Heart left ventricle (tissue), 16 donors: ENCODE measurements at regions not wholly inside any gene's neighbourhood (a gene's known extent, or its start where the extent isn't known, plus 50 kb on each side); places are given as distances from the start of the nearest gene placed in this dataset.
"Not testable (repeated sequence)": the region's sequence is repeated elsewhere in the genome, so short reads cannot be mapped to it uniquely, and the experiment has no call there.

Experiments
- ATAC-seq, 4 donors: fragments of 200-7000 bp; cut with Tn5 transposase; one replicate each; pipeline ENCODE4 v1.9.1; 2020 to 2022; ENCODE audit warnings: moderate library complexity in 4 of 4, mild to moderate bottlenecking in 3 of 4, moderate number of reproducible peaks in 1 of 4
- DNase-seq, 5 donors: peaks; one replicate each; pipeline ENCODE4 v3.0.0-alpha.2; 2020
- H3K27ac ChIP-seq, 12 donors: fragments of 200-600 bp; sonication (generic) in 4 of 12; one replicate each; pipeline versions ENCODE4 v1.5.0 to v1.8.0; 2016 to 2022; ENCODE audit warnings: mild to moderate bottlenecking in 2 of 12
- H3K27me3 ChIP-seq, 9 donors: fragments of 200-600 bp; sonication (generic) in 2 of 9; one replicate each; pipeline versions ENCODE4 v1.5.1 to v1.8.0; 2016 to 2022; ENCODE audit warnings: mild to moderate bottlenecking in 3 of 9
- H3K36me3 ChIP-seq, 9 donors: fragments of 200-600 bp; sonication (generic) in 2 of 9; one replicate each; pipeline versions ENCODE4 v1.5.0 to v1.8.0; 2018 to 2022; ENCODE audit warnings: mild to moderate bottlenecking in 2 of 9
- H3K4me1 ChIP-seq, 12 donors: fragments of 200-600 bp; sonication (generic) in 4 of 12; one replicate each; pipeline versions ENCODE4 v1.5.0 to v1.8.0; 2016 to 2022; ENCODE audit warnings: mild to moderate bottlenecking in 3 of 12
- H3K4me3 ChIP-seq, 12 donors: fragments of 200-600 bp; sonication (generic) in 4 of 12; one replicate each; pipeline versions ENCODE4 v1.5.0 to v1.8.0; 2017 to 2022; ENCODE audit warnings: mild to moderate bottlenecking in 9 of 12, moderate library complexity in 4 of 12
- H3K9me3 ChIP-seq, 12 donors: fragments of 200-600 bp; sonication (generic) in 4 of 12; one replicate each; pipeline versions ENCODE4 v1.5.0 to v1.8.0; 2016 to 2022; ENCODE audit warnings: mild to moderate bottlenecking in 1 of 12
- CTCF ChIP-seq, 12 donors: fragments of 200-600 bp; sonication (generic) in 4 of 12; IDR thresholded peaks; one replicate each; pipeline versions ENCODE4 v1.5.0 to v1.8.0; 2018 to 2022; ENCODE audit warnings: antibody characterized with exemption in 12 of 12, mild to moderate bottlenecking in 5 of 12
- POLR2A ChIP-seq, 2 donors: fragments of 450-650 bp; IDR thresholded peaks; one replicate each; pipeline ENCODE4 v1.6.1; 2017; ENCODE audit warnings: antibody characterized with exemption in 2 of 2, mild to moderate bottlenecking in 2 of 2, moderate library complexity in 2 of 2
- WGBS, 4 donors: extraction: QIAGEN DNeasy Blood & Tissue Kit in 2 of 4; methylation state at CpG; one replicate each; pipeline versions ENCODE4 v1.1.5 to v1.1.7; 2013 to 2018; 5-methylcytosine and 5-hydroxymethylcytosine counted together
- intact Hi-C, 10 donors: fragments of 100-400 bp; cut with DNase I; formaldehyde crosslinking; loops; one replicate each; pipeline versions ENCODE4 v1.11.1 to v1.14.2; 2022
- donor health status: ischemic (EF 13 %, LVEDD 7.1; RV severe dilation, severe dysfunction).
- donor health status: healthy with polysubstance abuse.
- donor health status: DM: no; HTN: yes; CAD: no.
- donor health status: DM: no; HTN: no; CAD: no.
- donor health status: ischemic (EF 25% LVEDD 6.9; RV normal size, moderate dysfunction).
- donor health status: ischemic (EF 25% LVEDD 5.7; RV mildly dilated, moderate dysfunction).
- donor health status: healthy.
- donor health status: DM: yes; HTN: yes; CAD: no.
- donor health status: ischemic (EF 35%, LVEDD 5.7; RV mildly dilated, moderate dysfunction).
- donor health status: nonischemic (EF 11% LVEDD 7.7; RV severe dilation, severe dysfunction).
- donor health status: DM: yes; HTN: yes; CAD: no.
- donor health status: PGD.
- donor health status: ischemic (EF 29% LVEDD 5.4; RV normal size, mild dysfunction).
- donor health status: nonischemic (EF 23%, LVEDD 6.1; RV moderate dilation, normal function).

DNA sequence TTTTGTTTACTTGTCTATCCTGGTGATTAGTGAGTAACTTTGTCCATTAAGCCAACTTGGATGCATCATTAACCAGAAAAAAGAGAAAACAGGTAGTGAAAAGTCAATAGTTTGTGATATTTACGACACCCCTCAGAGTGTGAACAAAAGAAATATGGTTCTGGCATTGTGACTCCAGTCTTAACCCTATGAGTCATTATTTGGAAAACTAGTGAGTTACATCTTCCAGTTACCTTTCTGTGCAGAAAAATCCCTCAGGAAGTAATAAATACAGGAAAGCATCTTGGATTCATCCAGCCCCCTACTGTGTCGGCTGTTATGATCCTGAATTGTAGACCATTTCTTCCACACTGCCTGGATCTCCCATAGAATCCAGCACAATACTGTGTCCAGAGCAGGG, 379.1 kb downstream of the GALC start:
- intact Hi-C loops = no loop called here
- 63 to 71% (median 63%) methylated on average over 2 of the region's 2 CpGs for WGBS, 4 donors
- Histone ChIP-seq H3K4me3 (no peak overlapping the region), H3K4me1 (peaks cover 0 to 3% (median 0%) of the 10 kb centered on the region in 12 donors), H3K36me3 (no peaks in the 10 kb centered on the region), H3K27ac (no peak overlapping the region), H3K27me3 (no peaks in the 10 kb centered on the region), H3K9me3 (no peaks in the 10 kb centered on the region)
- TF ChIP-seq CTCF (IDR thresholded peaks at IDR 0.05) = no peak
- TF ChIP-seq POLR2A (IDR thresholded peaks at IDR 0.05) = no peak
- DNase-seq (no peak), ATAC-seq (no peak)

GRCh38 chr14:87607056-87607455, 385.9 kb downstream of the GALC start:
- 64 to 70% (median 65%) methylated on average over 3 of the region's 3 CpGs for WGBS, 4 donors
- H3K4me3 ChIP-seq, intact Hi-C loops, H3K36me3 ChIP-seq, H3K27ac ChIP-seq, ATAC-seq, DNase-seq, H3K27me3 ChIP-seq, H3K4me1 ChIP-seq: not testable (repeated sequence)
- peaks cover 0 to 21% (median 5%) of the 10 kb centered on the region in 12 donors for H3K9me3 ChIP-seq

- Histone ChIP-seq H3K4me3 (no peak overlapping the region), H3K36me3 (no peaks in the 10 kb centered on the region), H3K9me3 (peaks cover 0 to 11% (median 2%) of the 10 kb centered on the region in 12 donors), H3K4me1 (no peaks in the 10 kb centered on the region), H3K27me3 (no peaks in the 10 kb centered on the region), H3K27ac (no peak overlapping the region)
- DNase-seq = no peak
- no peak for TF ChIP-seq POLR2A (IDR thresholded peaks at IDR 0.05)
- no peak for TF ChIP-seq CTCF (IDR thresholded peaks at IDR 0.05)
- ATAC-seq = no peak
- intact Hi-C loops = no loop called here
These were observed 391.9 kb downstream of the GALC start for GRCh38 chr14:87601036-87601435.

GRCh38 chr14:87600240-87600639, 392.7 kb downstream of the GALC start:
- H3K9me3 ChIP-seq = peaks cover 0 to 3% (median 0%) of the 10 kb centered on the region in 12 donors
- TF ChIP-seq POLR2A (IDR thresholded peaks at IDR 0.05) (no peak), CTCF (IDR thresholded peaks at IDR 0.05) (no peak)
- DNase-seq (no peak), ATAC-seq (no peak)
- H3K27me3 ChIP-seq = no peaks in the 10 kb centered on the region
- no peak overlapping the region for H3K4me3 ChIP-seq
- H3K27ac ChIP-seq = no peak overlapping the region
- H3K36me3 ChIP-seq = no peaks in the 10 kb centered on the region
- intact Hi-C loops = no loop called here
- H3K4me1 ChIP-seq = no peaks in the 10 kb centered on the region
- 30 to 53% (median 51%) methylated on average over 1 of the region's 1 CpG for WGBS, 4 donors

DNA sequence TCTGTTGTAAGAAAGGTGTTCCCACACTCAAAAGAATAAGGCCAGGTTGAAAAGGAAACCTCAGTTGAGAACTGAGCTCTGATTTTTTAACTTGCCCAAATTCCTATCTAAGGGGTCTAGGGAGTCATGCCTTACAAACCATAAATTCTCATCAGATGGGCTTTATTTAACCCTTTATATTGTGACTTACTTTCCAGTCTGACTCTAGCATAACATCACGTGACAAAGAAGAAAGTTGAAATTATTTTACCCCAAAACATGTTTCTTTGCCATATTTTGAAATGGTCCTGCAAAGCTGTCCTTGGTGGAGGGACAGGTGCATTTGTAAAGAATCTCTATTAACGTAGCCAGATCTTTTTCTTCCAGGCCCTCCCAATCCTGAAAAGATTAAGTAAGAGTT, 411.7 kb downstream of the GALC start:
- intact Hi-C loops = no loop called here
- TF ChIP-seq CTCF (IDR thresholded peaks at IDR 0.05) (no peak), POLR2A (IDR thresholded peaks at IDR 0.05) (no peak)
- Histone ChIP-seq H3K36me3 (no peaks in the 10 kb centered on the region), H3K4me1 (no peaks in the 10 kb centered on the region), H3K27ac (no peak overlapping the region), H3K27me3 (no peaks in the 10 kb centered on the region), H3K4me3 (no peak overlapping the region), H3K9me3 (no peaks in the 10 kb centered on the region)
- WGBS, 4 donors = 60 to 68% (median 62%) methylated on average over 2 of the region's 2 CpGs
- no peak for DNase-seq
- ATAC-seq = no peak
